DND-41 (cell line): ENCODE measurements at regions not wholly inside any gene's neighbourhood (a gene's known extent, or its start where the extent isn't known, plus 50 kb on each side); places are given as distances from the start of the nearest gene placed in this dataset.

Source experiments
- ATAC-seq: fragments of 200-7000 bp; cut with Tn5 transposase; 3 replicates; pipeline ENCODE4 v1.9.1; 2021; ENCODE audit warnings: low read depth; ENCODE audit not compliant: insufficient read depth
- DNase-seq: peaks from one replicate; pipeline ENCODE4 v3.0.0-alpha.2; 2020
- H2AFZ ChIP-seq: 2 replicates; pipeline ENCODE4 v1.6.0; 2012; ENCODE audit warnings: low read depth, low read length
- H3K27ac ChIP-seq: 2 replicates; pipeline ENCODE4 v1.5.1; 2012; ENCODE audit warnings: low read length, inconsistent platforms
- H3K27me3 ChIP-seq: fragments of 200-600 bp; sonication (generic); 2 replicates; pipeline ENCODE4 v1.6.0; 2012; ENCODE audit warnings: low read length, mild to moderate bottlenecking, inconsistent platforms; ENCODE audit not compliant: insufficient read depth, poor library complexity
- H3K36me3 ChIP-seq: 2 replicates; pipeline ENCODE4 v1.5.1; 2012; ENCODE audit warnings: low read length, inconsistent platforms; ENCODE audit not compliant: insufficient read depth
- H3K4me1 ChIP-seq: 2 replicates; pipeline ENCODE4 v1.5.1; 2012; ENCODE audit warnings: mild to moderate bottlenecking, low read length; ENCODE audit not compliant: insufficient read depth
- H3K4me2 ChIP-seq: 2 replicates; pipeline ENCODE4 v1.6.0; 2012; ENCODE audit warnings: mild to moderate bottlenecking, moderate library complexity, low read length, inconsistent platforms; ENCODE audit not compliant: insufficient read depth
- H3K4me3 ChIP-seq, 2 experiments: fragments of 200-600 bp in 1 of 2; shearing (Covaris generic) in 1 of 2; 2 replicates each; pipeline ENCODE4 v1.5.1; 2012 to 2016; ENCODE audit warnings: inconsistent platforms in 2 of 2, low read length in 2 of 2, mild to moderate bottlenecking in 2 of 2, low read depth in 1 of 2, moderate library complexity in 1 of 2
- H3K79me2 ChIP-seq: 2 replicates; pipeline ENCODE4 v1.6.0; 2012; ENCODE audit warnings: low read length, inconsistent platforms; ENCODE audit not compliant: insufficient read depth
- H3K9ac ChIP-seq: 2 replicates; pipeline ENCODE4 v1.6.0; 2012; ENCODE audit warnings: low read depth, mild to moderate bottlenecking, inconsistent platforms, low read length, moderate library complexity
- H3K9me3 ChIP-seq: 2 replicates; pipeline ENCODE4 v1.5.1; 2012; ENCODE audit warnings: low read length, moderate library complexity, mild to moderate bottlenecking, inconsistent platforms; ENCODE audit not compliant: insufficient read depth, severe bottlenecking
- H4K20me1 ChIP-seq: 2 replicates; pipeline ENCODE4 v1.6.0; 2012; ENCODE audit warnings: low read length; ENCODE audit not compliant: insufficient read depth
- EZH2 ChIP-seq: IDR thresholded peaks from 3 replicates; pipeline ENCODE4 v1.6.1; 2012; ENCODE audit warnings: borderline replicate concordance, low read depth, mild to moderate bottlenecking, moderate library complexity, low read length, inconsistent platforms; ENCODE audit not compliant: severe bottlenecking
- TF ChIP-seq, protein P1 (sequence below): IDR thresholded peaks from 2 replicates; pipeline ENCODE4 v1.5.1; 2012; ENCODE audit warnings: borderline replicate concordance, low read length, moderate library complexity, mild to moderate bottlenecking; ENCODE audit not compliant: poor library complexity, severe bottlenecking; ENCODE audit errors: extremely low read depth

DNA sequence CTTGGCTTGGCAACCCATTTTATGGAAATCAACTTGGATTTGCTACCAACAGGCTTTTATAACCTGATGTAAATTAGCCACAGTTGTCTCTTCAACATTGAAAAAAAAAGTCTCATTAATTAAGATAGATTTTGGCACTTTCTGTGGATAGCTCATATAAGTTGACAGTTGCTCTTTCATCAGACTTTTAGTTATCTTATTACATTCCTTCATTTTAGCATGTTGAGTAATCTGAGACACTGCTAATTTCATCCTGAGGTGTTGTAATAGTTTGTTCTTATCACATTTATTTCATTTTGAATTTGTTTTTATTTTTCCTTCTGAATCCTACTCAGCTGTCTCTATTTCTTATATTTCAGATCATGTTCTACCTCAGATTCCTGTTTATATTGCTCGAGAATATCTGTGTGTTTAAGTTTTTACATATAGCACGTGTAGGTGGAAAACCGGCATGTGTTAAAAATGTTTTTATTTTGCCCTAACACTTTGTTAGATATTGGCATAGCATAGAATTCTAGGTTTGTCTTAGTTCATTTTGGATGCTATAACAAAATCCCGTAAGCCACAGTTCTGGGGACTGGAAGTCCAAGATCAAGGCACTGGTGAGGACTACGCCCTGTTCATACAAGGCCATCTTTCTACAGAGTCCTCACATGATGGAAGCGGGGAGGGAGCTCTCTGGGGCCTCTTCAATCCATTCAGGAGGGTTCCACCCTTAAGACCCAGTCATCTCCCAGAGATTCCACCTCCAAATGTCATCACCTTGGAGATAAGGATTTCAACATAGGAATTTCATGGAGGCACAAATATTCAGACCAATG is 239.4 kb downstream of the COL4A1 start:
- no peaks in the 10 kb centered on the region for H3K27me3 ChIP-seq

DNA sequence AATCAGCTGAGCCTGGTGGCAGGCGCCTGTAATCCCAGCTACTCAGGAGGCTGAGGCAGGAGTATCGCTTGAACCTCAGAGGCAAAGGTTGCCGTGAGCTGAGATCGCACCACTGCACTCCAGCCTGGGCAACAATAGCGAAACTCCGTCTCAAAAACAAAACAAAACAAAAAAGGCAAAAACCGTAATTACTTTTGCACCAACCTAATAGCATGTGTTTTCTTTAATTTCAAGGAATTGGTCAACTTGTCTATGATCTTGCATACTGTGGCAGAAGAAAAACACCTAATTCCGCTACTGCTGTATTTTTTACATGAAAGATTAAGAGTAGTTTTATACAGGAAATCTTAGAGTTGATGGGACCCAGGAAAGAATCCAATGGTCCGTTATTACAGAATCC is 241.2 kb downstream of the COL4A1 start:
- no peaks in the 10 kb centered on the region; the same call in 1 of the 2 replicates for H4K20me1 ChIP-seq
- no peaks in the 10 kb centered on the region for H3K79me2 ChIP-seq
- no peak for ATAC-seq
- no peak overlapping the region for H3K4me3 ChIP-seq
- H3K27me3 ChIP-seq: no peaks in the 10 kb centered on the region
- no peak overlapping the region for H3K27ac ChIP-seq
- H2AFZ ChIP-seq: no peak overlapping the region
- H3K4me2 ChIP-seq: no peak overlapping the region
- no peak for DNase-seq
- no peak overlapping the region for H3K9ac ChIP-seq
- TF ChIP-seq, protein P1, sequence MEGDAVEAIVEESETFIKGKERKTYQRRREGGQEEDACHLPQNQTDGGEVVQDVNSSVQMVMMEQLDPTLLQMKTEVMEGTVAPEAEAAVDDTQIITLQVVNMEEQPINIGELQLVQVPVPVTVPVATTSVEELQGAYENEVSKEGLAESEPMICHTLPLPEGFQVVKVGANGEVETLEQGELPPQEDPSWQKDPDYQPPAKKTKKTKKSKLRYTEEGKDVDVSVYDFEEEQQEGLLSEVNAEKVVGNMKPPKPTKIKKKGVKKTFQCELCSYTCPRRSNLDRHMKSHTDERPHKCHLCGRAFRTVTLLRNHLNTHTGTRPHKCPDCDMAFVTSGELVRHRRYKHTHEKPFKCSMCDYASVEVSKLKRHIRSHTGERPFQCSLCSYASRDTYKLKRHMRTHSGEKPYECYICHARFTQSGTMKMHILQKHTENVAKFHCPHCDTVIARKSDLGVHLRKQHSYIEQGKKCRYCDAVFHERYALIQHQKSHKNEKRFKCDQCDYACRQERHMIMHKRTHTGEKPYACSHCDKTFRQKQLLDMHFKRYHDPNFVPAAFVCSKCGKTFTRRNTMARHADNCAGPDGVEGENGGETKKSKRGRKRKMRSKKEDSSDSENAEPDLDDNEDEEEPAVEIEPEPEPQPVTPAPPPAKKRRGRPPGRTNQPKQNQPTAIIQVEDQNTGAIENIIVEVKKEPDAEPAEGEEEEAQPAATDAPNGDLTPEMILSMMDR: no peak
- TF ChIP-seq EZH2: no peak
- no peaks in the 10 kb centered on the region for H3K36me3 ChIP-seq
- no peaks in the 10 kb centered on the region for H3K9me3 ChIP-seq
- no peaks in the 10 kb centered on the region for H3K4me1 ChIP-seq

More for the DNA sequence above, 239.4 kb downstream of the COL4A1 start:
- H3K4me2 ChIP-seq: no peak overlapping the region
- H3K9me3 ChIP-seq: no peaks in the 10 kb centered on the region
- no peak overlapping the region for H3K4me3 ChIP-seq
- H3K27ac ChIP-seq: no peak overlapping the region
- H3K79me2 ChIP-seq: no peaks in the 10 kb centered on the region
- no peak overlapping the region for H3K9ac ChIP-seq
- H2AFZ ChIP-seq: no peak overlapping the region
- ATAC-seq: no peak
- TF ChIP-seq EZH2: no peak
- no peaks in the 10 kb centered on the region; the same call in 1 of the 2 replicates for H4K20me1 ChIP-seq
- DNase-seq: no peak
- H3K36me3 ChIP-seq: no peaks in the 10 kb centered on the region
- no peaks in the 10 kb centered on the region for H3K4me1 ChIP-seq

DNA sequence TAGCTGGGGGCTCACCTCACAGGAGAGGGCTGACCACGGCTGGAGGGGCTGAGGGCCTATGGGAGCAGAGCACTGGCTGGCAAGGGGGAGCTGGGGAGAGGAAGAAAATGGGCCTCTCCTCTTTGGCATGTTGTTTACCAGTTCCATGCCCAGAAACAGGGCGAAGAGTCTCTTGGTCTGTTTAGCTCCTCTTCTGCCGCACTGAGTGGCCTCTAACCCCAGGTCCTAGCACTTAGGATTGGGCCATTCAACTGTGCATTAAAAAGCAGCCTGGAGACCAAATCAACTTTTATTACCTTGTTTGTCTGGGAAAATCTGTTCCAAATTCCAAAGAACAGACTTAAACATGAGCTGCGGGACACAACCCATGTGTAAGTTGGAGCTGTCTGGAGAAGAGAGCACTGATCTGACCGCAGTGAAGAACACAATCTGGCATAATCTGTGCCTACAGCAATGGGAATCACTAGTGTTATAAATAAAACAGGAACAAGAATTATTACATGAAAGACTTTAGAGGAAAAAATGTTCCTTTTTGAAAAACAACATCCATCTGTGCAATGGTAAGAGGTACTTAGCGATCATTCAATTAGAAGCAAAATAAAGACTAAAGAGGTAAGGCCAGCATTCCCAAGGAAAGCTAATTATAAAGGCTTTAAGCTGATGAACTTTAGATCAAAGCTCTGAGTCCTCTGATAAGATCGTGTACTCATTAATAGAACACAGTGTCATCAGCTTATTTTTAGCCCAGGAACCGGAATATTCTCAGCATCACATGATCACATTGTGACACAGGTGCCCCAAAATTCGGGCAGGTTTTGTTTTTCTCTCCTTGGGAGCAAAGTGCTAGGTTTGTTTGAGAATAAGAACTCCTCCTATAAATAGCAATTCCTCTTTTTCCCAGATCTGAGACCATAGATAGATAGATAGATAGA is 243.2 kb downstream of the COL4A1 start:
- H2AFZ ChIP-seq: no peak overlapping the region
- no peak overlapping the region for H3K9ac ChIP-seq
- no peaks in the 10 kb centered on the region for H3K4me1 ChIP-seq
- no peaks in the 10 kb centered on the region for H3K27me3 ChIP-seq
- H4K20me1 ChIP-seq: no peaks in the 10 kb centered on the region; the same call in 1 of the 2 replicates
- no peak for TF ChIP-seq EZH2
- TF ChIP-seq, protein P1: no peak
- no peaks in the 10 kb centered on the region for H3K36me3 ChIP-seq
- DNase-seq (no peak), ATAC-seq (no peak)
- no peak overlapping the region for H3K4me2 ChIP-seq
- H3K27ac ChIP-seq: no peak overlapping the region
- H3K79me2 ChIP-seq: no peaks in the 10 kb centered on the region
- H3K9me3 ChIP-seq: no peaks in the 10 kb centered on the region
- H3K4me3 ChIP-seq: no peak overlapping the region
